ENCODE measurements at regions not wholly inside any gene's neighbourhood (a gene's known extent, or its start where the extent isn't known, plus 50 kb on each side); places are given as distances from the start of the nearest gene placed in this dataset.

- no peak overlapping the region for H3K4me3 ChIP-seq (replicated peaks; ENCODE audit: insufficient read depth, low read length)
- DNase-seq (ENCODE audit: low read depth in 1 of 2, low spot score in 1 of 2) = no peak
- no peak overlapping the region for H3K27ac ChIP-seq (replicated peaks)
- no peaks in the 10 kb centered on the region for H3K27me3 ChIP-seq (ENCODE audit: insufficient read depth, poor library complexity, severe bottlenecking)
- TF ChIP-seq CTCF (IDR thresholded peaks at IDR 0.05; ENCODE audit: insufficient read depth, low read length) = no peak
- no peak for TF ChIP-seq REST (IDR thresholded peaks at IDR 0.05; ENCODE audit: insufficient replicate concordance, low read depth)
- no peak for TF ChIP-seq POLR2AphosphoS5 (IDR thresholded peaks at IDR 0.05; ENCODE audit: low read depth)
These were observed 508.7 kb upstream of the TENM4 start for GRCh38 chr11:79949574-79949973.

GRCh38 chr11:79942646-79943045, 501.8 kb upstream of the TENM4 start:
- no peak for DNase-seq (ENCODE audit: low read depth in 1 of 2, low spot score in 1 of 2)
- no peak for TF ChIP-seq POLR2AphosphoS5 (IDR thresholded peaks at IDR 0.05; ENCODE audit: low read depth)
- TF ChIP-seq GABPA (IDR thresholded peaks at IDR 0.05; ENCODE audit: low read depth) = no peak
- TF ChIP-seq CTCF (IDR thresholded peaks at IDR 0.05; ENCODE audit: insufficient read depth, low read length) = no peak
- no peak for TF ChIP-seq REST (IDR thresholded peaks at IDR 0.05; ENCODE audit: insufficient replicate concordance, low read depth)
- TF ChIP-seq SPI1 (IDR thresholded peaks at IDR 0.05; ENCODE audit: borderline replicate concordance, low read depth) = no peak
- H3K27me3 ChIP-seq (ENCODE audit: insufficient read depth, poor library complexity, severe bottlenecking) = no peaks in the 10 kb centered on the region
- no peak overlapping the region for H3K27ac ChIP-seq (replicated peaks)
- no peak overlapping the region for H3K4me3 ChIP-seq (replicated peaks; ENCODE audit: insufficient read depth, low read length)

- H3K27me3 ChIP-seq (ENCODE audit: insufficient read depth, poor library complexity, severe bottlenecking) = no peaks in the 10 kb centered on the region
- no peak overlapping the region for H3K27ac ChIP-seq (replicated peaks)
- TF ChIP-seq CTCF (IDR thresholded peaks at IDR 0.05; ENCODE audit: insufficient read depth, low read length) (no peak), GABPA (IDR thresholded peaks at IDR 0.05; ENCODE audit: low read depth) (no peak), REST (IDR thresholded peaks at IDR 0.05; ENCODE audit: insufficient replicate concordance, low read depth) (no peak), SPI1 (IDR thresholded peaks at IDR 0.05; ENCODE audit: borderline replicate concordance, low read depth) (no peak)
These were observed 501.3 kb upstream of the TENM4 start for GRCh38 chr11:79942090-79942489.

More at GRCh38 chr11:79942090-79942489, 501.3 kb upstream of the TENM4 start:
- no peak overlapping the region for H3K4me3 ChIP-seq (replicated peaks; ENCODE audit: insufficient read depth, low read length)
- DNase-seq (ENCODE audit: low read depth in 1 of 2, low spot score in 1 of 2) = no peak

Data from HL-60 (cell line).